Body of pancreas (tissue), 4 donors: ENCODE measurements at regions not wholly inside any gene's neighbourhood (a gene's known extent, or its start where the extent isn't known, plus 50 kb on each side); places are given as distances from the start of the nearest gene placed in this dataset.

Experiments
- ATAC-seq: fragments of 150-250 bp; one replicate; pipeline ENCODE4 v1.9.1; 2016
- DNase-seq, 4 donors: peaks; one replicate each; pipeline ENCODE4 v3.0.0-alpha.2; 2019
- H3K27ac ChIP-seq, 4 donors: fragments of 200-600 bp; sonication (generic); 1 replicate in 3 of 4; 2 replicates in 1 of 4; pipeline versions ENCODE4 v1.5.1 to v1.6.1; 2016 to 2019; ENCODE audit warnings: mild to moderate bottlenecking in 1 of 4, mixed read lengths in 1 of 4, moderate library complexity in 1 of 4
- H3K27me3 ChIP-seq, 2 donors: fragments of 200-600 bp; sonication (generic); one replicate each; pipeline ENCODE4 v1.6.0; 2016; ENCODE audit warnings: mild to moderate bottlenecking in 1 of 2
- H3K36me3 ChIP-seq, 2 donors: fragments of 200-600 bp; sonication (generic); replicated peaks in 1 of 2; 2 replicates each; pipeline ENCODE4 v1.5.1; 2016; ENCODE audit warnings: low read depth in 2 of 2; ENCODE audit not compliant: insufficient read depth in 1 of 2
- H3K4me1 ChIP-seq: fragments of 200-600 bp; sonication (generic); one replicate; pipeline ENCODE4 v1.6.0; 2016
- H3K4me3 ChIP-seq, 2 donors: fragments of 200-600 bp; sonication (generic); 1 replicate in 1 of 2; 2 replicates in 1 of 2; pipeline ENCODE4 v1.5.1; 2016 to 2019
- H3K9me3 ChIP-seq, 3 donors: fragments of 200-600 bp; sonication (generic); 1 replicate in 2 of 3; 2 replicates in 1 of 3; pipeline ENCODE4 v1.5.1; 2016
- CTCF ChIP-seq, 7 experiments: fragments of 450-650 bp in 4 of 7; fragments of 200-600 bp in 3 of 7; sonication (generic) in 3 of 7; IDR thresholded peaks; one replicate each; pipeline ENCODE4 v1.5.1; 2016 to 2019; ENCODE audit warnings: antibody characterized with exemption in 7 of 7
- POLR2A ChIP-seq, 3 donors: fragments of 450-650 bp; IDR thresholded peaks; one replicate each; pipeline ENCODE4 v1.6.1; 2016; ENCODE audit warnings: antibody characterized with exemption in 3 of 3, mild to moderate bottlenecking in 2 of 3
- WGBS, 2 donors: methylation state at CpG; one replicate each; pipeline ENCODE4 v1.1.5; 2017; 5-methylcytosine and 5-hydroxymethylcytosine counted together
- intact Hi-C: fragments of 100-400 bp; cut with DNase I; formaldehyde crosslinking; loops from one replicate; pipeline ENCODE4 v1.15.1; 2023

DNA sequence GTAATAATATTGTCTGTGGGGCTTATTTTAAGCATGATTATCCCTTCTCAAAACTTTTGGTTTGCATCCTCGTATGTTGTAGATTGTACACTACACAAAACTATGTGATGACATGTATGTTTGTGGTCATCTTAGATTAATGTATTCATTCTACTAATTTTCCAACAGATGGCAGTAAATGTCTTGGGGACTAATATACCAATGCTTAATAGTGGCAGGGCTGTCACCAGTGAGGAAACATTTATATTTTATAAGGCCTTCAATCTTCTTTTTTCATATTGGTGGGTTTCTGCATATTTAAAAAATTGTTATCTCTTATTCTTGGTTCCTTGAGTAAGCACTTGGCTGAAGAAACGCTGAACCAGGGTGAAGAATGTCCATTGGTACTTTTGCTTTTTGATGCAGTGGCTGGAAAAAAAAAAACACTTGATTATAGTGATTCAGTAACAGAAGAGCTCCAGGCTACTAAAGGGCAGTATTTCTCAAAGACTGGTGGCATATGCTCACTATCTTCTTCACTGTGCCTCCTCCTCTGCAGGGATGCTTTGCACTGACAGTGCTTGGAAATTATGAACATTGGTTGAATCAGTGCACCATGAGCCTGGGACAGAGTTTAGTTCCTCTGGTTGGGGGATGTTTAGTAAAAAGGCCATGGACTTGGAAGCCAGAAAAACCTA lies 530.3 kb downstream of the RASEF start:
- 16 to 20% methylated on average over 2 of the region's 2 CpGs for WGBS, 2 donors
- Histone ChIP-seq H3K4me1 (no peaks in the 10 kb centered on the region), H3K9me3 (no peaks in the 10 kb centered on the region), H3K4me3 (no peak overlapping the region), H3K36me3 (no peaks in the 10 kb centered on the region), H3K27ac (no peak overlapping the region), H3K27me3 (no peaks in the 10 kb centered on the region)
- ATAC-seq (peak; percentile 58), DNase-seq (no peak)
- TF ChIP-seq POLR2A (IDR thresholded peaks at IDR 0.05) (no peak), CTCF (IDR thresholded peaks at IDR 0.05) (peak in 6 of 7 experiments; percentile 25 to 68 (median 56))
- intact Hi-C loops = loop anchor here (10.0 kb wide), 1 partner anchor 432 kb away; no protein-coding TSS in a partner anchor

- intact Hi-C loops = loop anchor here (5.0 to 10.0 kb wide), 2 partner anchors 72 to 429 kb away; no protein-coding TSS in a partner anchor
- WGBS, 2 donors = 40 to 47% methylated on average over 2 of the region's 2 CpGs
- Histone ChIP-seq H3K9me3 (no peaks in the 10 kb centered on the region), H3K4me1 (no peaks in the 10 kb centered on the region), H3K4me3 (no peak overlapping the region), H3K27ac (no peak overlapping the region), H3K27me3 (no peaks in the 10 kb centered on the region), H3K36me3 (no peaks in the 10 kb centered on the region)
- no peak for DNase-seq
- TF ChIP-seq POLR2A (IDR thresholded peaks at IDR 0.05) (no peak), CTCF (IDR thresholded peaks at IDR 0.05) (no peak)
- no peak for ATAC-seq
Measured at GRCh38 chr9:82535432-82535998, 527.4 kb downstream of the RASEF start.

DNA sequence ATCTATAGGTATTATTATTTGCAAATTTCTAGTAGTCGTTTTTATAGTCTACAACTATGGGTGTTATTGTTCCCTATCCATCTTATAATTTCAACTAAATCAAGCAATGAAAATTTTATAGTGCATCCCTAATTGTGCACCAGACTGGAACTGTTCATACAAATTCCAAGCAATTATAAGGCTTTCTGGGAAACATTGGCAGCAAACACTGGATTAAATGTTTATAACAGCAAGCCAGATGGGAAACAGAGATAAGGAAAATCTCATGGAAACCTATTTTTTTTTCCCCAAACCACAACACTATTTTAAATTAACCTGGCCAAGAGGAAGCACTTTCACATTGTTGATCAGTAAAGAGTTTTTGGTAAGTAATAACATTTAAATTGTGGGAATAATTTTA lies 524.3 kb downstream of the RASEF start:
- H3K4me1 ChIP-seq = no peaks in the 10 kb centered on the region
- no peak overlapping the region for H3K27ac ChIP-seq
- no peak for TF ChIP-seq CTCF (IDR thresholded peaks at IDR 0.05)
- TF ChIP-seq POLR2A (IDR thresholded peaks at IDR 0.05) = no peak
- intact Hi-C loops = loop anchor here (5.0 to 10.0 kb wide), 2 partner anchors 69 to 426 kb away; no protein-coding TSS in a partner anchor
- H3K27me3 ChIP-seq = no peaks in the 10 kb centered on the region
- H3K9me3 ChIP-seq = no peaks in the 10 kb centered on the region
- H3K4me3 ChIP-seq = no peak overlapping the region
- H3K36me3 ChIP-seq = no peaks in the 10 kb centered on the region
- ATAC-seq (no peak), DNase-seq (no peak)
- WGBS, 2 donors = 61 to 67% methylated on average over 1 of the region's 1 CpG

- no peaks in the 10 kb centered on the region for H3K4me1 ChIP-seq
- 85 to 88% methylated on average over 2 of the region's 2 CpGs for WGBS, 2 donors
- DNase-seq = no peak
Measured at GRCh38 chr9:82539146-82539545, 523.8 kb downstream of the RASEF start.

More at GRCh38 chr9:82539146-82539545, 523.8 kb downstream of the RASEF start:
- H3K27ac ChIP-seq = no peak overlapping the region
- no peak overlapping the region for H3K4me3 ChIP-seq
- H3K36me3 ChIP-seq = no peaks in the 10 kb centered on the region
- ATAC-seq = no peak
- no peak for TF ChIP-seq CTCF (IDR thresholded peaks at IDR 0.05)
- no peak for TF ChIP-seq POLR2A (IDR thresholded peaks at IDR 0.05)
- H3K9me3 ChIP-seq = no peaks in the 10 kb centered on the region
- no peaks in the 10 kb centered on the region for H3K27me3 ChIP-seq
- intact Hi-C loops = loop anchor here (5.0 to 10.0 kb wide), 2 partner anchors 68 to 426 kb away; no protein-coding TSS in a partner anchor
